HepG2 (cell line): ENCODE measurements at regions not wholly inside any gene's neighbourhood (a gene's known extent, or its start where the extent isn't known, plus 50 kb on each side); places are given as distances from the start of the nearest gene placed in this dataset.

ENCODE experiments used
- ATAC-seq: fragments of 200-7000 bp; cut with Tn5 transposase; 3 replicates; pipeline ENCODE4 v1.9.1; 2020; ENCODE audit warnings: mild to moderate bottlenecking, moderate library complexity
- BruUV-seq: library from RNA; stranded (reverse); fragments of 400-500 nt; replicated peaks from 2 replicates; lab custom pipeline; 2021; lab: Mats Ljungman, UMichigan
- CTCF ChIA-PET: fragments of 300-600 bp; formaldehyde crosslinking; extraction: SDS; loops from one replicate; lab custom pipeline; 2021; ENCODE audit warnings: low total read pairs, inconsistent platforms, low intra/inter-chr PET ratio; lab: Yijun Ruan, JAX
- POLR2A ChIA-PET: fragments of 350-600 bp; sonication (Branson Sonifier 250); formaldehyde crosslinking; loops from one replicate; lab custom pipeline; 2020; ENCODE audit warnings: antibody characterized with exemption, inconsistent platforms; lab: Yijun Ruan, JAX
- DNase-seq: peaks from one replicate; pipeline ENCODE4 v3.0.0-alpha.2; 2015; ENCODE audit warnings: low spot score
- FAIRE-seq: peaks from 3 replicates; lab custom pipeline; 2011; peaks lifted over from hg19 to GRCh38; lab: Jason Lieb, UNC
- H2AFZ ChIP-seq: one replicate; pipeline ENCODE4 v1.6.1; 2011; ENCODE audit warnings: low read length, inconsistent platforms
- H3K27ac ChIP-seq: fragments of 300-600 bp; 3 replicates; pipeline ENCODE4 v1.8.0; 2011; ENCODE audit warnings: mixed run types, mild to moderate bottlenecking, mixed read lengths, low read length, inconsistent platforms; ENCODE audit not compliant: insufficient read depth; ENCODE audit errors: extremely low read length
- H3K27me3 ChIP-seq, 2 experiments: fragments of 200-600 bp in 1 of 2; 2 replicates in 1 of 2; 3 replicates in 1 of 2; pipeline versions ENCODE4 v1.6.0 to v1.8.0; 2011; ENCODE audit warnings: low read length in 2 of 2, mild to moderate bottlenecking in 2 of 2, moderate library complexity in 2 of 2, inconsistent platforms in 1 of 2; ENCODE audit not compliant: insufficient read depth in 2 of 2, control insufficient read depth in 1 of 2
- H3K36me3 ChIP-seq, 2 experiments: fragments of 200-600 bp in 1 of 2; replicated peaks in 1 of 2; 2 replicates in 1 of 2; 3 replicates in 1 of 2; pipeline versions ENCODE4 v1.5.1 to v1.8.0; 2011; ENCODE audit warnings: low read length in 2 of 2, inconsistent platforms in 1 of 2; ENCODE audit not compliant: insufficient read depth in 2 of 2, control insufficient read depth in 1 of 2
- H3K4me1 ChIP-seq: 2 replicates; pipeline ENCODE4 v1.5.1; 2012; ENCODE audit warnings: low read length, inconsistent platforms; ENCODE audit not compliant: insufficient read depth
- H3K4me2 ChIP-seq: 2 replicates; pipeline ENCODE4 v1.6.0; 2011; ENCODE audit warnings: low read depth, low read length, inconsistent platforms
- H3K4me3 ChIP-seq, 3 experiments: fragments of 200-600 bp in 1 of 3; sonication (generic), shearing (Covaris generic) in 1 of 3; replicated peaks in 1 of 3; 2 replicates each; pipeline ENCODE4 v1.5.1; 2011 to 2016; ENCODE audit warnings: low read length in 3 of 3, inconsistent platforms in 2 of 3, low read depth in 2 of 3, mild to moderate bottlenecking in 2 of 3, control low read depth in 1 of 3, mixed read lengths in 1 of 3; ENCODE audit not compliant: insufficient read depth in 1 of 3
- H3K79me2 ChIP-seq: one replicate; pipeline ENCODE4 v1.6.1; 2011; ENCODE audit warnings: low read length, inconsistent platforms; ENCODE audit not compliant: insufficient read depth
- H3K9ac ChIP-seq: 2 replicates; pipeline ENCODE4 v1.6.0; 2011; ENCODE audit warnings: mild to moderate bottlenecking, low read depth, low read length, inconsistent platforms; ENCODE audit not compliant: insufficient read depth
- H3K9me3 ChIP-seq: 2 replicates; pipeline ENCODE4 v1.5.1; 2012; ENCODE audit warnings: mild to moderate bottlenecking, low read length
- H4K20me1 ChIP-seq: 2 replicates; pipeline ENCODE4 v1.6.0; 2011; ENCODE audit warnings: inconsistent platforms, mild to moderate bottlenecking, low read length, moderate library complexity; ENCODE audit not compliant: insufficient read depth
- HCFC1 ChIP-seq: fragments of 150-350 bp; IDR thresholded peaks from 2 replicates; pipeline ENCODE4 v1.6.1; 2014; ENCODE audit warnings: low read depth, low read length
- HINFP ChIP-seq: sonication (generic); formaldehyde crosslinking; IDR thresholded peaks from 2 replicates; pipeline ENCODE4 v1.4.0; 2020; ENCODE audit warnings: low read depth, mild to moderate bottlenecking, missing genetic modification reagents
- IKZF1 ChIP-seq: fragments of 450-650 bp; IDR thresholded peaks from 2 replicates; pipeline ENCODE4 v1.7.1; 2016
- KIAA2018 ChIP-seq: sonication (generic); formaldehyde crosslinking; IDR thresholded peaks from 2 replicates; pipeline ENCODE4 v1.5.0; 2020; ENCODE audit warnings: mild to moderate bottlenecking, missing genetic modification reagents, borderline replicate concordance
- RFXAP ChIP-seq: sonication (generic); formaldehyde crosslinking; IDR thresholded peaks from 2 replicates; pipeline ENCODE4 v1.4.0; 2020; ENCODE audit warnings: missing genetic modification reagents, borderline replicate concordance
- SSRP1 ChIP-seq: IDR thresholded peaks from 2 replicates; pipeline ENCODE4 v1.6.1; 2016; ENCODE audit warnings: control low read depth
- TFDP2 ChIP-seq: sonication (generic); formaldehyde crosslinking; IDR thresholded peaks from 2 replicates; pipeline ENCODE4 v1.4.0; 2020; ENCODE audit warnings: missing genetic modification reagents
- ZFP90 ChIP-seq: sonication (generic); formaldehyde crosslinking; IDR thresholded peaks from 2 replicates; pipeline ENCODE4 v1.8.0; 2022; ENCODE audit warnings: missing genetic modification reagents, mild to moderate bottlenecking, inconsistent platforms, borderline replicate concordance
- ZNF281 ChIP-seq: sonication (generic); formaldehyde crosslinking; IDR thresholded peaks from 2 replicates; pipeline ENCODE4 v1.4.0; 2020; ENCODE audit warnings: missing genetic modification reagents, borderline replicate concordance
- ZNF572 ChIP-seq: sonication (generic); formaldehyde crosslinking; IDR thresholded peaks from 2 replicates; pipeline ENCODE4 v1.5.1; 2020; ENCODE audit warnings: mild to moderate bottlenecking, missing genetic modification reagents
- WGBS: methylation state at CpG from one replicate; pipeline ENCODE4 v1.1.6; 2017; ENCODE audit warnings: low lambda C conversion rate; 5-methylcytosine and 5-hydroxymethylcytosine counted together
- in situ Hi-C: cut with HindIII; loops from 2 replicates; pipeline ENCODE4 v1.10.0; 2017; ENCODE audit warnings: low pct_unique_long_range_greater_than_20kb; ENCODE audit not compliant: extremely low pct_ligation_motif_present
- intact Hi-C: fragments of 100-400 bp; cut with micrococcal nuclease; formaldehyde crosslinking; loops from one replicate; pipeline ENCODE4 v1.10.0; 2022; ENCODE audit not compliant: unreplicated experiment

- FAIRE-seq (no peak), DNase-seq (no peak), ATAC-seq (no peak)
- Histone ChIP-seq H3K4me3 (no peak overlapping the region), H4K20me1 (no peaks in the 10 kb centered on the region), H3K9ac (no peak overlapping the region), H3K79me2 (no peaks in the 10 kb centered on the region), H3K27me3 (no peaks in the 10 kb centered on the region; a peak in 1 of 5 replicates), H3K4me1 (no peaks in the 10 kb centered on the region), H2AFZ (no peak overlapping the region), H3K9me3 (peaks cover 8% of the 10 kb centered on the region), H3K36me3 (no peaks in the 10 kb centered on the region), H3K27ac (no peak overlapping the region), H3K4me2 (no peak overlapping the region)
- POLR2A ChIA-PET = no interaction called here
- in situ Hi-C loops (no loop called here), intact Hi-C loops (no loop called here)
- 69% methylated on average over 6 of the region's 6 CpGs for WGBS
- no TSS peak for BruUV-seq
- CTCF ChIA-PET = no interaction called here
- no peak for TF ChIP-seq ZFP90 (CRISPR knock-in tag)
- no peak for TF ChIP-seq IKZF1
- no peak for TF ChIP-seq KIAA2018
- no peak for TF ChIP-seq RFXAP (CRISPR knock-in tag)
- no peak for TF ChIP-seq HINFP (CRISPR knock-in tag)
- no peak for TF ChIP-seq HCFC1
- TF ChIP-seq ZNF572 (CRISPR knock-in tag) = no peak
- no peak for TF ChIP-seq SSRP1 (CRISPR knock-in tag)
- no peak for TF ChIP-seq TFDP2 (CRISPR knock-in tag)
- TF ChIP-seq ZNF281 (CRISPR knock-in tag) = no peak
Observed at GRCh38 chr1:229788004-229788403, 162.0 kb downstream of the URB2 start.
